OCI-LY7 (cell line): ENCODE measurements at regions not wholly inside any gene's neighbourhood (a gene's known extent, or its start where the extent isn't known, plus 50 kb on each side); places are given as distances from the start of the nearest gene placed in this dataset.

Experiments used
- BruUV-seq: library from RNA; stranded (reverse); fragments of 400-500 nt; replicated peaks from 2 replicates; lab custom pipeline; 2021; lab: Mats Ljungman, UMichigan
- CTCF ChIA-PET: fragments of 300-600 bp; sonication (Branson Sonifier 250); formaldehyde crosslinking; loops from one replicate; lab custom pipeline; 2022; ENCODE audit warnings: antibody characterized with exemption; ENCODE audit not compliant: unreplicated experiment; lab: Charles Lee
- POLR2A ChIA-PET: fragments of 300-600 bp; sonication (Branson Sonifier 250); formaldehyde crosslinking; loops from one replicate; lab custom pipeline; 2022; ENCODE audit warnings: antibody characterized with exemption; lab: Charles Lee
- DNase-seq: peaks from one replicate; pipeline ENCODE4 v3.0.0-alpha.2; 2015; ENCODE audit warnings: low spot score
- H2AFZ ChIP-seq: fragments of 200-600 bp; sonication (generic), shearing (Covaris generic); 2 replicates; pipeline ENCODE4 v1.6.1; 2014; ENCODE audit warnings: mild to moderate bottlenecking, antibody characterized with exemption, low read length, moderate library complexity
- H3K27ac ChIP-seq: fragments of 200-600 bp; sonication (generic); 2 replicates; pipeline ENCODE4 v1.5.1; 2014; ENCODE audit warnings: mixed run types, low read depth, mild to moderate bottlenecking, moderate library complexity, low read length, inconsistent platforms; ENCODE audit not compliant: poor library complexity, severe bottlenecking
- H3K36me3 ChIP-seq: fragments of 200-600 bp; sonication (generic); 2 replicates; pipeline ENCODE4 v1.6.1; 2014; ENCODE audit warnings: mild to moderate bottlenecking, antibody characterized with exemption, low read length, moderate library complexity, mixed read lengths; ENCODE audit not compliant: insufficient read depth
- H3K4me1 ChIP-seq: fragments of 200-600 bp; sonication (generic); 2 replicates; pipeline ENCODE4 v1.5.1; 2014; ENCODE audit warnings: mild to moderate bottlenecking, low read length; ENCODE audit not compliant: insufficient read depth, poor library complexity, severe bottlenecking
- H3K4me2 ChIP-seq: fragments of 200-600 bp; sonication (generic); 2 replicates; pipeline ENCODE4 v1.6.1; 2014; ENCODE audit warnings: mild to moderate bottlenecking, low read length
- H3K4me3 ChIP-seq: fragments of 200-600 bp; sonication (generic); 2 replicates; pipeline ENCODE4 v1.5.1; 2014; ENCODE audit warnings: mild to moderate bottlenecking, low read depth, low read length; ENCODE audit not compliant: poor library complexity, severe bottlenecking
- H3K79me2 ChIP-seq: fragments of 200-600 bp; sonication (generic); 2 replicates; pipeline ENCODE4 v1.6.1; 2016; ENCODE audit warnings: low read depth, mild to moderate bottlenecking, low read length, moderate library complexity, mixed read lengths; ENCODE audit not compliant: insufficient read depth
- H3K9me2 ChIP-seq: fragments of 200-600 bp; sonication (generic); 2 replicates; pipeline ENCODE4 v1.6.1; 2016; ENCODE audit warnings: mild to moderate bottlenecking, low read length, mixed read lengths; ENCODE audit not compliant: insufficient read depth
- H3K9me3 ChIP-seq: fragments of 200-600 bp; sonication (generic); 2 replicates; pipeline ENCODE4 v1.6.1; 2014; ENCODE audit warnings: mild to moderate bottlenecking, mixed run types, low read length, mixed read lengths
- H4K20me1 ChIP-seq: fragments of 200-600 bp; sonication (generic); 2 replicates; pipeline ENCODE4 v1.6.1; 2014; ENCODE audit warnings: mild to moderate bottlenecking, antibody characterized with exemption, low read length, moderate library complexity, mixed read lengths; ENCODE audit not compliant: insufficient read depth
- EZH2phosphoT487 ChIP-seq: fragments of 200-600 bp; sonication (generic); IDR thresholded peaks from 2 replicates; pipeline ENCODE4 v1.6.1; 2018; ENCODE audit warnings: low read depth, borderline replicate concordance, mild to moderate bottlenecking, mixed run types, antibody characterized with exemption, low read length, moderate library complexity, mixed read lengths
- intact Hi-C: fragments of 100-400 bp; cut with micrococcal nuclease; formaldehyde crosslinking; loops from one replicate; pipeline ENCODE4 v1.10.0; 2022; ENCODE audit not compliant: unreplicated experiment
- TF ChIP-seq, protein P1 (sequence below): fragments of 200-600 bp; sonication (generic); conservative IDR thresholded peaks from 2 replicates; pipeline ENCODE4 v1.5.1; 2014; ENCODE audit warnings: mild to moderate bottlenecking, antibody characterized with exemption, low read length, moderate library complexity, mixed read lengths

DNA sequence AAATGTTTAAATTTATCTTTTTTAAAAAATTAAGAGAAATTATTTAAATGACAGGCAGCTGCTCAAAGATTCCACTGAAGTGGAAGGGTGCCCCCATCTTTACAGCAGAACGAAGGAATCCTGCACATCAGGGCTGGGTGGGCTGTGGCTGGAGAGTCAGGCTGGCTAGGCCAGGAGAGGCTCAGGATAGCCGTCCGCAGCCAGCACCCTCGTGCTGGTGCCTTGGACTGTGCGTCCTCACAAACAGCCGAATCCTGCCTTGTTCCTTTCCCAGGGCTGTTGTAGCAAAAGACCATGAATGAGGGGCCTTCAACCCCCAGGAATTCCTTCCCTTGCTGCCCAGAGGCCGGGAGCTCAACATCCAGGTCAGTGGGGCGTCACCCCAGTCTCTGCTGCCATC is 64.6 kb upstream of the FCN1 start:
- H3K9me2 ChIP-seq = no peaks in the 10 kb centered on the region
- H3K4me3 ChIP-seq = no peak overlapping the region
- H2AFZ ChIP-seq = no peak overlapping the region
- CTCF ChIA-PET = interaction anchor here (0.6 kb wide), 1 partner anchor 284 kb away, joined by 3 read pairs; no protein-coding TSS in a partner anchor
- H3K4me1 ChIP-seq = peaks cover 6% of the 10 kb centered on the region
- no peaks in the 10 kb centered on the region; the same call in 1 of the 2 replicates for H3K9me3 ChIP-seq
- H3K4me2 ChIP-seq = no peak overlapping the region
- intact Hi-C loops = no loop called here
- no TSS peak for BruUV-seq
- no peak overlapping the region for H3K27ac ChIP-seq
- POLR2A ChIA-PET = no interaction called here
- TF ChIP-seq, protein P1, sequence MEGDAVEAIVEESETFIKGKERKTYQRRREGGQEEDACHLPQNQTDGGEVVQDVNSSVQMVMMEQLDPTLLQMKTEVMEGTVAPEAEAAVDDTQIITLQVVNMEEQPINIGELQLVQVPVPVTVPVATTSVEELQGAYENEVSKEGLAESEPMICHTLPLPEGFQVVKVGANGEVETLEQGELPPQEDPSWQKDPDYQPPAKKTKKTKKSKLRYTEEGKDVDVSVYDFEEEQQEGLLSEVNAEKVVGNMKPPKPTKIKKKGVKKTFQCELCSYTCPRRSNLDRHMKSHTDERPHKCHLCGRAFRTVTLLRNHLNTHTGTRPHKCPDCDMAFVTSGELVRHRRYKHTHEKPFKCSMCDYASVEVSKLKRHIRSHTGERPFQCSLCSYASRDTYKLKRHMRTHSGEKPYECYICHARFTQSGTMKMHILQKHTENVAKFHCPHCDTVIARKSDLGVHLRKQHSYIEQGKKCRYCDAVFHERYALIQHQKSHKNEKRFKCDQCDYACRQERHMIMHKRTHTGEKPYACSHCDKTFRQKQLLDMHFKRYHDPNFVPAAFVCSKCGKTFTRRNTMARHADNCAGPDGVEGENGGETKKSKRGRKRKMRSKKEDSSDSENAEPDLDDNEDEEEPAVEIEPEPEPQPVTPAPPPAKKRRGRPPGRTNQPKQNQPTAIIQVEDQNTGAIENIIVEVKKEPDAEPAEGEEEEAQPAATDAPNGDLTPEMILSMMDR = no peak
- TF ChIP-seq EZH2phosphoT487 = no peak
- DNase-seq = no peak
- no peaks in the 10 kb centered on the region for H4K20me1 ChIP-seq
- no peaks in the 10 kb centered on the region for H3K79me2 ChIP-seq
- no peaks in the 10 kb centered on the region for H3K36me3 ChIP-seq

GRCh38 chr9:134983074-134983473 is 65.4 kb upstream of the FCN1 start:
- intact Hi-C loops = loop anchor here (1.0 kb wide), 3 partner anchors 200 to 285 kb away; no protein-coding TSS in a partner anchor
- Histone ChIP-seq H3K4me2 (no peak overlapping the region), H3K27ac (no peak overlapping the region), H3K36me3 (no peaks in the 10 kb centered on the region), H2AFZ (no peak overlapping the region), H3K79me2 (no peaks in the 10 kb centered on the region), H3K4me3 (no peak overlapping the region), H4K20me1 (no peaks in the 10 kb centered on the region), H3K9me2 (no peaks in the 10 kb centered on the region), H3K4me1 (peaks cover 6% of the 10 kb centered on the region), H3K9me3 (no peaks in the 10 kb centered on the region; the same call in 1 of the 2 replicates)
- CTCF ChIA-PET = no interaction called here
- TF ChIP-seq EZH2phosphoT487 = no peak
- TF ChIP-seq, protein P1 = peak; percentile 86
- DNase-seq = peak; percentile 63
- no TSS peak for BruUV-seq
- POLR2A ChIA-PET = interaction anchor here (1.1 kb wide), 1 partner anchor 52 kb away, joined by 13 read pairs; no protein-coding TSS in a partner anchor
